GM06990 (cell line): ENCODE measurements at regions not wholly inside any gene's neighbourhood (a gene's known extent, or its start where the extent isn't known, plus 50 kb on each side); places are given as distances from the start of the nearest gene placed in this dataset.

ENCODE experiments used
- DNase-seq: peaks from one replicate; pipeline ENCODE4 v3.0.0-alpha.2; 2011; ENCODE audit not compliant: insufficient read length; ENCODE audit errors: extremely low read depth
- H3K27me3 ChIP-seq: replicated peaks from 2 replicates; pipeline ENCODE4 v1.6.0; 2011; ENCODE audit warnings: low read length; ENCODE audit not compliant: control insufficient read depth, insufficient read depth
- H3K36me3 ChIP-seq: 2 replicates; pipeline ENCODE4 v1.5.1; 2011; ENCODE audit warnings: low read length; ENCODE audit not compliant: control insufficient read depth, insufficient read depth
- H3K4me3 ChIP-seq: replicated peaks from 2 replicates; pipeline ENCODE4 v1.5.1; 2011; ENCODE audit warnings: low read depth, mild to moderate bottlenecking, control low read depth, low read length
- TF ChIP-seq, protein P1 (sequence below): IDR thresholded peaks from 2 replicates; pipeline ENCODE4 v1.5.1; 2011; ENCODE audit warnings: low read length, control low read depth, mild to moderate bottlenecking, inconsistent platforms; ENCODE audit not compliant: insufficient read depth, poor library complexity, severe bottlenecking

DNA sequence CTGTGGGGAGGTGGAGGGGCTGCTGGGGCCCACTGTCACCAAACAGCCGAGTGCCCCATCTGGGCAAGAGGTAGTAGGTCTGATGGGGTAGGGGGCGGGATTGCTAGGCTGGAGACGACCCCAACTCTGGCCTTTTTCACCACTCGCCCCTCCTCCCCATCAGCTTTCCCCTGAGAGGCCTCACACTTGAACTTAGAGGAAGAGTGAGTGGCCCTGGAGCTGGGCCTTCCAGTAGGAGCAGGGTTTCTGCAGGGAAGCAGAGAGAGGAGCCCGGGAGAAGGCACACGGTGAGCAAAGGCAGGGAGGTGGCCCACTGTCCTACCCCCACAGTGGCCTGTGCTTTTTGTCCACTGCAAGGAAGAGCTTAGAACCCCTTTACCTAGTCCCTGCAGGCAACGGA, 111.9 kb upstream of the WNT4 start:
- DNase-seq, result no peak

DNA sequence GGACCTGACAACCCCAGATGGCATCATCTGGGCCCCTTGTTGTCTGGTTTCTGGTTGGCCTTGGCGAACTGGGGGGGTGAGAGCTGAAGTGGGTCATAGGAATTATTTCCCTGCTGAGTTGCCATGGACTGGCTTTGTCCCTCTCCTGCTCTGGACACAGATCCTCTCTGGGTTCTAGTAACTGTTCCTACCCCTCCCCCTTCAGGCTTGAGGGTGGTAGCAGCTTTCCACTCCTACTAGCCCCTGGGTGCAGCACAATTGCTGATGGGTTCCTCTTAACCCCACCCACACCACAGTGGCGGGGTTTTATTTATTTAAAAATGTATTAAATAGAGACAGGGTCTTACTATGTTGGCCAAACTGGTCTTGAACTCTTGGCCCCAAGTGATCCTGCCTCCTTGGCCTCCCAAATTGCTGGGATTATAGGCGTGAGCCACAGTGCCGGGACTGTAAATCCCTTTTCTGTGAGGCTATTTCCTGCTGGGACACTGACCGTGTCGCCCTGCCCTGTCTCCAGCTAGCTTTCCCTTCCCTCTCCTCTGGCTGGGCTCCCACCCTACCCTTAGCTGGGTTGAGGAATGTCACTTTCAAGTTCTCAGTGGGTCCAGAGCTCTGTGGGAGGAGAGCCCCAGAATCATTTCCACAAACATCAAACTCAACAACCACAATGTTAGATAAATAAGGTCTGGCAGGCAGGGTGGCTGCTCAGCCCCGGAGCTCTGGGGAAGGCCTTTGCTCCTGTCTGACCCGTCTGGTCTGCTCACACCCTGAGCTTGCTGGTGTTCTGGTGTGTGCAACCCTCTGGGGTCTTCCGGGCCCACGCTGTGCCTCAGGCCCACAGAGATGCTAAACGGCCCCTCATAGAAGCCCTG, 112.7 kb upstream of the WNT4 start:
- Histone ChIP-seq H3K4me3 (no peak overlapping the region), H3K36me3 (no peaks in the 10 kb centered on the region), H3K27me3 (no peaks in the 10 kb centered on the region; the same call in none of the 2 replicates)
- no peak for DNase-seq
- TF ChIP-seq, protein P1, sequence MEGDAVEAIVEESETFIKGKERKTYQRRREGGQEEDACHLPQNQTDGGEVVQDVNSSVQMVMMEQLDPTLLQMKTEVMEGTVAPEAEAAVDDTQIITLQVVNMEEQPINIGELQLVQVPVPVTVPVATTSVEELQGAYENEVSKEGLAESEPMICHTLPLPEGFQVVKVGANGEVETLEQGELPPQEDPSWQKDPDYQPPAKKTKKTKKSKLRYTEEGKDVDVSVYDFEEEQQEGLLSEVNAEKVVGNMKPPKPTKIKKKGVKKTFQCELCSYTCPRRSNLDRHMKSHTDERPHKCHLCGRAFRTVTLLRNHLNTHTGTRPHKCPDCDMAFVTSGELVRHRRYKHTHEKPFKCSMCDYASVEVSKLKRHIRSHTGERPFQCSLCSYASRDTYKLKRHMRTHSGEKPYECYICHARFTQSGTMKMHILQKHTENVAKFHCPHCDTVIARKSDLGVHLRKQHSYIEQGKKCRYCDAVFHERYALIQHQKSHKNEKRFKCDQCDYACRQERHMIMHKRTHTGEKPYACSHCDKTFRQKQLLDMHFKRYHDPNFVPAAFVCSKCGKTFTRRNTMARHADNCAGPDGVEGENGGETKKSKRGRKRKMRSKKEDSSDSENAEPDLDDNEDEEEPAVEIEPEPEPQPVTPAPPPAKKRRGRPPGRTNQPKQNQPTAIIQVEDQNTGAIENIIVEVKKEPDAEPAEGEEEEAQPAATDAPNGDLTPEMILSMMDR, result no peak

More for the DNA sequence above, 111.9 kb upstream of the WNT4 start:
- Histone ChIP-seq H3K36me3 (no peaks in the 10 kb centered on the region), H3K4me3 (no peak overlapping the region), H3K27me3 (no peaks in the 10 kb centered on the region; the same call in none of the 2 replicates)
- TF ChIP-seq, protein P1, result no peak

DNA sequence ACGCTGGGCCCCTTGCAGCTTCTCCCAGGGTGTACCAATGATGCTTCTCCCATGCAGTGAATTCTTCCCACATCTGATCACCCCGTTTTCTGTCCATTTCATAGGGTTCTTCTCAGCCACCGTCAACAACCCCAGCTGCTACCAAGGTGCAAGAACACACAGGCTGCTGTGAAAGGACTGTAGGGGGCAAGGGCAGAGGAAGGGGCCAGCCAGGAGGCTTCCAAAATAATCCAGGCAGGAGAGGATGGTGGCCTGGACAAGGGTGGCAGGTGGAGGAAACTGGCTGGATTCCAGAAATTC, 113.3 kb upstream of the WNT4 start:
- TF ChIP-seq, protein P1, result no peak
- no peaks in the 10 kb centered on the region; the same call in none of the 2 replicates for H3K27me3 ChIP-seq
- H3K4me3 ChIP-seq, result no peak overlapping the region
- H3K36me3 ChIP-seq, result no peaks in the 10 kb centered on the region
- no peak for DNase-seq

DNA sequence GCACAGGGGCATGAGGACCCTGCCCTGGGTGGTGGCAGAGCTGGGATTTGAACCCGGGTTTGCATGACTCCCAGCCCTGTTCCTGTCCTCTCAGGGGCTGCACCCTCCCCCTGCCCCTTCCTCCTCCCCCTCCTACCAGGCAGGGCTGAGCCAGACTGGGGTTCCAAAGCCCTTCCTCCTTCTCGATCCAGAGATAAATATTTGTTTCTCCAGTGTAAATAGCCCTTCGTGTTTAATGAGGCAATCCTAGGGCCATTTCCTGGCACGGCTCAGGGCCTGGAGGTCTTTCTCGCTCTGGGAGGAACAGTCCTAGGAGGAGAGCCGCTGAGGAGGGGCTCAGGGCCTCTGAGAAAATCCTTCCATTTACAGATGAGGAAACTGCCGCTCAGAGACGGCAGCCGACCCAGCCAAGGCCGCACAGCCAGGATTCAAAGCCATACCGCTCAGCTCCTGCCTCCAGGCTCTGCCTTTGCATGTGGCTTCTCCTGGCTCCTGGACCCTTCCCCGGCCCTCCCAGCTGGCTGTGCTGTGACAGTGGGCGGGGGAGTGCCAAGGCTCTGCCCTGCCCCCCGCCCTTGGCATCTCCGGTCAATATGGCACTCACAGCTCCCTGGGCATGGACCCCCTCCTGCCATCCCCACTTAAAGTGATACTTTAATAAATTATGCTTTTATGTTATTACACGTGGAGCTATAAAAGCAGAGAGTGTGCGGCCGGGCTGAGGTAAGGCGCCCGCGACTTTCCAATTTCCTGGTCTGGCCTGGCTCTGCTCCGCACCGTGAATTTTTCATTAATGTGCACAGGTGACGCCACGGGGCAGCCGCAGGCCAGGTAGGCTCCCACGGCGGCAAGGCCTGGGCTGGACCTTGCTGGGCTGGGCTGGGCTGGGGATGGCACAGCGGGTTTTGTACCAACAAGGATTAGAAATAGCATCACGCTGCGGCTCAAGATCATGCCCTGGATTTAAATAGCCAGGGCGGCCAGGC, 114.7 kb upstream of the WNT4 start:
- Histone ChIP-seq H3K27me3 (no peaks in the 10 kb centered on the region; the same call in none of the 2 replicates), H3K4me3 (no peak overlapping the region)

DNA sequence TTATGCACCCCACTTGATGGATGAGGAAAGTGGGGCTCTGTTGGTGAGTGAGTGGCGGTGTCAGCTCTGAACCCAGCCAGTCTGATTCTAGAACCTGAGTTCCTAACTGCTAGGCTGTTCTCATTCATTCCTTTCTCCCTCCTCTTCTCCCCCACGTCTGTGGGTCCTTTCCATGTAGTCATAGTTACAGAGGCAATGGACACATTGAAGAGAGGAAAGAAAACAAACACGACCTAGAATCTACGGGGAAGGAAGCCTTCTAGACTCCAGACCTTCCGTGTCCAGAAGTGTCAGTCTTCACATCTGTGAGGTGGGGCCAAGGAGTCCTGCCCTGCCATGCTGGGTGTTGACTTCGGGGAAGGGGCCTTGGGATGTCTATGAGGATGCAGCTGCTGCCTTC, 115.8 kb upstream of the WNT4 start:
- no peaks in the 10 kb centered on the region; the same call in none of the 2 replicates for H3K27me3 ChIP-seq
- no peaks in the 10 kb centered on the region for H3K36me3 ChIP-seq
- TF ChIP-seq, protein P1, result no peak
- DNase-seq, result no peak
- H3K4me3 ChIP-seq, result no peak overlapping the region

More for the DNA sequence above, 114.7 kb upstream of the WNT4 start:
- no peak for DNase-seq
- TF ChIP-seq, protein P1, result no peak
- no peaks in the 10 kb centered on the region for H3K36me3 ChIP-seq
